PFSK-1 (cell line): ENCODE measurements at regions not wholly inside any gene's neighbourhood (a gene's known extent, or its start where the extent isn't known, plus 50 kb on each side); places are given as distances from the start of the nearest gene placed in this dataset.

ENCODE experiments used
- FOXP2 ChIP-seq: optimal IDR thresholded peaks from 2 replicates; pipeline ENCODE3; 2011; ENCODE audit warnings: borderline replicate concordance, control low read depth, inconsistent platforms; ENCODE audit not compliant: insufficient read depth; ENCODE audit errors: extremely low read length, extremely low read depth
- TF ChIP-seq, protein P1 (sequence below), 2 experiments: IDR thresholded peaks; 2 replicates each; pipeline versions ENCODE4 v1.6.1 to v1.8.0; 2011 to 2012; ENCODE audit warnings: low read depth in 2 of 2, low read length in 2 of 2, control low read depth in 1 of 2, inconsistent platforms in 1 of 2, mild to moderate bottlenecking in 1 of 2, moderate library complexity in 1 of 2; ENCODE audit not compliant: insufficient read depth in 1 of 2

DNA sequence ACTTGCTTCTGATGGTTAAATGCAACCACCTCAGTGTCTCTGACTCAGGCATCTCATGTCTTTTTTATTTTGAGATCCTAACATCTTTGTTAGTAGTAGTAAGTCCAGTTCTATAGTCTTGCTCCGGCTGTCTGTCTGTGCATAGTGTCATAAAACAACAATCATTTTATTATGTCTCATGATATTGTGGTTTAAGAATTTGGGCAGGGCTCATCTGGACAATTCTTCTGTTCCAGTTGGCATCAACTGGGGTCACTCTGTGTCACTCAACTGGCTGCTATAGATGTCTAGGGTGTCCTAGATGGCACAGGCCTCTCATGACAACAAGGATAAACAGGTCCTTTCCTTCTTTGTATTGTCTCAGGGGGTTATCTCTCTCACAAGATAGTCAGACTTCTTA lies 299.6 kb upstream of the ZNF521 start:
- TF ChIP-seq, protein P1, sequence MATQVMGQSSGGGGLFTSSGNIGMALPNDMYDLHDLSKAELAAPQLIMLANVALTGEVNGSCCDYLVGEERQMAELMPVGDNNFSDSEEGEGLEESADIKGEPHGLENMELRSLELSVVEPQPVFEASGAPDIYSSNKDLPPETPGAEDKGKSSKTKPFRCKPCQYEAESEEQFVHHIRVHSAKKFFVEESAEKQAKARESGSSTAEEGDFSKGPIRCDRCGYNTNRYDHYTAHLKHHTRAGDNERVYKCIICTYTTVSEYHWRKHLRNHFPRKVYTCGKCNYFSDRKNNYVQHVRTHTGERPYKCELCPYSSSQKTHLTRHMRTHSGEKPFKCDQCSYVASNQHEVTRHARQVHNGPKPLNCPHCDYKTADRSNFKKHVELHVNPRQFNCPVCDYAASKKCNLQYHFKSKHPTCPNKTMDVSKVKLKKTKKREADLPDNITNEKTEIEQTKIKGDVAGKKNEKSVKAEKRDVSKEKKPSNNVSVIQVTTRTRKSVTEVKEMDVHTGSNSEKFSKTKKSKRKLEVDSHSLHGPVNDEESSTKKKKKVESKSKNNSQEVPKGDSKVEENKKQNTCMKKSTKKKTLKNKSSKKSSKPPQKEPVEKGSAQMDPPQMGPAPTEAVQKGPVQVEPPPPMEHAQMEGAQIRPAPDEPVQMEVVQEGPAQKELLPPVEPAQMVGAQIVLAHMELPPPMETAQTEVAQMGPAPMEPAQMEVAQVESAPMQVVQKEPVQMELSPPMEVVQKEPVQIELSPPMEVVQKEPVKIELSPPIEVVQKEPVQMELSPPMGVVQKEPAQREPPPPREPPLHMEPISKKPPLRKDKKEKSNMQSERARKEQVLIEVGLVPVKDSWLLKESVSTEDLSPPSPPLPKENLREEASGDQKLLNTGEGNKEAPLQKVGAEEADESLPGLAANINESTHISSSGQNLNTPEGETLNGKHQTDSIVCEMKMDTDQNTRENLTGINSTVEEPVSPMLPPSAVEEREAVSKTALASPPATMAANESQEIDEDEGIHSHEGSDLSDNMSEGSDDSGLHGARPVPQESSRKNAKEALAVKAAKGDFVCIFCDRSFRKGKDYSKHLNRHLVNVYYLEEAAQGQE (IDR thresholded peaks at IDR 0.05; ENCODE audit: insufficient read depth in 1 of 2, low read depth in 2 of 2, low read length in 2 of 2): no peak
- no peak for TF ChIP-seq FOXP2
